Mucosa of rectum (tissue), 2 donors: ENCODE measurements at regions not wholly inside any gene's neighbourhood (a gene's known extent, or its start where the extent isn't known, plus 50 kb on each side); places are given as distances from the start of the nearest gene placed in this dataset.

Experiments
- H3K27ac ChIP-seq, 2 donors: one replicate each; pipeline ENCODE4 v1.7.0; 2013; ENCODE audit warnings: inconsistent platforms in 2 of 2, low read depth in 2 of 2, low read length in 2 of 2
- H3K27me3 ChIP-seq, 2 donors: one replicate each; pipeline ENCODE4 v1.7.0; 2013; ENCODE audit warnings: low read length in 2 of 2; ENCODE audit not compliant: control insufficient read depth in 2 of 2, insufficient read depth in 2 of 2
- H3K36me3 ChIP-seq, 2 donors: one replicate each; pipeline ENCODE4 v1.7.0; 2013; ENCODE audit warnings: low read length in 2 of 2; ENCODE audit not compliant: control insufficient read depth in 2 of 2, insufficient read depth in 2 of 2
- H3K4me1 ChIP-seq, 2 donors: one replicate each; pipeline ENCODE4 v1.7.0; 2013; ENCODE audit warnings: low read length in 2 of 2, mild to moderate bottlenecking in 1 of 2; ENCODE audit not compliant: control insufficient read depth in 2 of 2, insufficient read depth in 2 of 2
- H3K4me3 ChIP-seq, 2 donors: one replicate each; pipeline ENCODE4 v1.7.0; 2013; ENCODE audit warnings: low read length in 2 of 2
- H3K9ac ChIP-seq, 2 donors: one replicate each; pipeline ENCODE4 v1.7.0; 2013; ENCODE audit warnings: low read length in 2 of 2, low read depth in 1 of 2, mild to moderate bottlenecking in 1 of 2
- H3K9me3 ChIP-seq, 2 donors: one replicate each; pipeline ENCODE4 v1.7.0; 2013; ENCODE audit warnings: low read length in 2 of 2; ENCODE audit not compliant: control insufficient read depth in 2 of 2
- donor health status: healthy.
- donor health status: Normal muscosa, but diverticular disease.

DNA sequence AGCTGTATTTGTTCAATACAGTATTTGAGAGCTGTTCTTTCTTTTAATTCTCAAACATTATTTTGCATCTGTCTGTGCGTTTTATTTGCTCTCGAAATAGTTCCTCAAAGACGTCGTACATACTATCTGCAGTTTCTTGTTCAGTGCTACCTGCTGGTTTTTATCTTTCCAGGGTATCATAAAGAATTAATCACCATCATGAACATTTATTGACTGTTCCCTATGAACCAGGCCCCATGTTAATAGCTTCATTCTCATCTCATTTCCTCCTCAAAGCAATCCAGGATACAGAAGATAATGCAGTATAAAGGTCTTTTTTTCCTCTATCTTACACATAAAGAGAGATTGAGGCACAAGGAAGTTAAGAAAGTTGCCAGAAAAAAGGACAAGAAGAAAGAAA lies 211.8 kb downstream of the DACT1 start:
- Histone ChIP-seq H3K36me3 (no peaks in the 10 kb centered on the region), H3K9ac (no peak overlapping the region), H3K27me3 (no peaks in the 10 kb centered on the region), H3K9me3 (no peaks in the 10 kb centered on the region), H3K4me3 (no peak overlapping the region), H3K27ac (no peak overlapping the region), H3K4me1 (no peaks in the 10 kb centered on the region)

DNA sequence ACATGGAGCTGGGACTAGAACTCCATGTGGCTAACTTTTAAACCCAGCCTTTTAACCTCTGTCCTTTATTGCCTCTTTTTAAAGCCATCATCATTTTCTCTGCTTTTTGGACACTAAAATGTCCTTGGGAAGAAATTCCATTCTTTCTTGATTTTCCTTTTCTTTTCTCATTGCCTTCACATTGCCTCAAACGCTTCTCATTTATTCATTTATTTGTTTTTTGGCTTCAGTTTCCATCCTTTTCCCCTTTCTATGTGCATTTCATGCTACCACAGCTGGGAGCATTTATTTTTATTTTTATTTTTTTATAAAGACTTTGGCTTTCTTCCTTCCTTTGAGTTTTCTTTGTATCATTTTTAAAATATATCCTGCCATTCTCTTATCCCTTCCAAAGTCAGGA lies 212.2 kb downstream of the DACT1 start:
- no peak overlapping the region for H3K27ac ChIP-seq
- H3K36me3 ChIP-seq, result no peaks in the 10 kb centered on the region
- H3K27me3 ChIP-seq, result no peaks in the 10 kb centered on the region
- H3K4me3 ChIP-seq, result no peak overlapping the region
- no peaks in the 10 kb centered on the region for H3K4me1 ChIP-seq
- H3K9me3 ChIP-seq, result no peaks in the 10 kb centered on the region
- H3K9ac ChIP-seq, result no peak overlapping the region

GRCh38 chr14:58861586-58861985 lies 223.8 kb downstream of the DACT1 start:
- Histone ChIP-seq H3K4me3 (no peak overlapping the region), H3K4me1 (no peaks in the 10 kb centered on the region), H3K9ac (no peak overlapping the region), H3K9me3 (no peaks in the 10 kb centered on the region), H3K27me3 (no peaks in the 10 kb centered on the region), H3K36me3 (no peaks in the 10 kb centered on the region), H3K27ac (no peak overlapping the region)

DNA sequence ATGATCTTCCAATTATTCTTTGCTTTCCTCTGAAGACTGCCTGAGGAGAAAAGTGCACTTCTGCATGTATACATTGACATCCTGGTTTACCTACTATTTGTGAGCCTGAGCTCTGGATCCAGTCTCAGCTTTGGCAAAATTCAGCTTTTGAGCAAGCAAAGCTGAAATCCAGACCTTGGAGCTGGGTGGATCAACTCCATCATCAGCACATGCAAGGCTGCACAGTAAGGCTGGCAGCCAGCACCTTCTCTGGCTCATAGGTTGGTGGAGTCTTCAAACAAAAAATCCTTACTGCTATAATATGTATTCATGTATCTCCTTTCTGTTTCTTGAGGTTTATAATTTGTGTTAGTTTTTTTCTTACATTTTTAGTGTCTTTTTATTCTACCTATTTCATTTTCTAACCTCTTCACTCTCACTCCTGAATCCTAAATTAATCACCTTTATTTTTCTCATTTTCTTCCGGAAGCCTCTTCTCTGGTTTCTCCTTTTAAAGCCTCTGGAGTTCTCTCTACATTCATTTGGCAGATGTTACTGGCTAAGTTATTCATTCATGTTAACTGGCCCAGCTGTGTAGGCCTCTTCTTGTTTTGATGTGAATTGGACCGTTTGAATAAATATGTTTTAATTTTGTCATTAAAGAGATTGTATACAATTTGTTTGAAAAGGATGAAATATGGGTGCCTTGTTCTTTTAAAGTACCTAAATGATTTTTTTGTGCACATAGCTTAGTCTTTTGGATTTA lies 224.8 kb downstream of the DACT1 start:
- Histone ChIP-seq H3K9me3 (no peaks in the 10 kb centered on the region), H3K9ac (no peak overlapping the region), H3K27ac (no peak overlapping the region), H3K27me3 (no peaks in the 10 kb centered on the region), H3K4me3 (no peak overlapping the region), H3K4me1 (no peaks in the 10 kb centered on the region), H3K36me3 (no peaks in the 10 kb centered on the region)

DNA sequence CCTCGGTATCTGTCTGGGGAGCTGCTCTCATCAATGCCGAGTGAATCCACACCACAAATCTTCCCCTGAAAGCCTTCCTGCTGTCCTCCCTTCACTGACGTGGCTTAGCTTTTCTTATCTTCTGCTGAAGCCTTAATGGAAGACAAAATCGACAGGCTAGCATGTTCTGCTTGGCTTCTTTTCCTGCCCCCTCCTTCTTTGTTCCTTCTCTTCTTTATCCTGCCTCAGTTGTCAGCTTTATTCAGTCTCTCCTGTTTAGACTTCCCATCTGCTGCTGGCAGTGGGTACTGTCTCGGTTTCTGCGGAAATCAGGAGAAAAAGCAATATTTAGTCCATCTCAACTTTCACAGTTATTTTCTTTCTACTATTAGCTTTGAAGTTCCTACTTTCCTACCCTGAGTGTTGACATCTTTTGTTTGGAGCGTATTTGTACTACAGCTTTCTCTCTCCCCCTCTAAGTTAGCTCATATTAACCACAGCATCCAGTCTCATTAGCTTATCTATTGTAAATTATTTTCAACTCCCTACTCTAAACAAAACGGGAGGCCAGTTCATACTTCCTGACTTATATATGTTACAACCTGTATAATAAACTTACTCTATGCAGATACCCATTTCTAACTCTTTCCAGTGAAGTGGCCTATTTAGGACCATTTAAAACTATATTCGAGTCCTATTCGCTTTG lies 226.0 kb downstream of the DACT1 start:
- Histone ChIP-seq H3K36me3 (no peaks in the 10 kb centered on the region), H3K9ac (no peak overlapping the region), H3K9me3 (no peaks in the 10 kb centered on the region), H3K4me1 (no peaks in the 10 kb centered on the region), H3K27ac (no peak overlapping the region), H3K27me3 (no peaks in the 10 kb centered on the region), H3K4me3 (no peak overlapping the region)

DNA sequence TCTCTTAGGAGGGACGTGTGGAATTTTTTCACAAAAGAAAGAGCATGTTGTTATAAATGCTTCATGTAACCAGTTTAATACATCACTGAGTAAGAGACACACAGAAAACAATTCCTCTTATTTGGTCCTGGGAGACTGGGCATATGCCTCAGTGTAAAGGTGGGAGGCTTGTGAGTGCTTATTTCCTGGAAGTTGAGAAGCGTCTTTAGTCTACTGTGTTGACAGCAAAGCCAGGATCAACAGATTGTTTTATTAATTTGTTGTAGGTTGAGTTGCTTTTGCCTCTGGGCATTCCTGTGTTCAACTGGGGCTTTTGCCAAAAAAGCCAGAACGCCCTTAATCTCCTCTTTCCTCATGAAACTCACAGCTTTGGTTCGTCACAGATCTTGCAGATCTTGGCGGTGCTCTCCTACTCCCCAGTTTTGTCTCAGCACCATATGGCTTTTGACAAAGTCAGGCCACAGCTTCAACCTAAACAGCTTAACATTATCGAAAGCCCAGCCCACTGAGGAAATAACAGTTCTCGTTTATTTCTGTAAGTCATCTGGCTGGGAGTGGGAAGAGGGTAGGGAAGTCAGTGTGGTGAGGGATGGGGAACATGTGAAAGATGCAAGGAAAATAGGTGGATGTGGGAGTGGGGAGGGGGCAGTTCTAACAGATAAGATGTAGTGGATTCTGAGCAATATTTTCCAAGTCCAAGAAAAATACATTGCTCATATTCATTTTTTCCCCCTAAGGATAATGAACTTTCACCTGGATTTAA lies 227.2 kb downstream of the DACT1 start:
- no peaks in the 10 kb centered on the region for H3K36me3 ChIP-seq
- H3K4me3 ChIP-seq, result no peak overlapping the region
- H3K27me3 ChIP-seq, result no peaks in the 10 kb centered on the region
- H3K9me3 ChIP-seq, result no peaks in the 10 kb centered on the region
- H3K4me1 ChIP-seq, result no peaks in the 10 kb centered on the region
- H3K9ac ChIP-seq, result no peak overlapping the region
- H3K27ac ChIP-seq, result no peak overlapping the region

- H3K9me3 ChIP-seq, result no peaks in the 10 kb centered on the region
- no peak overlapping the region for H3K9ac ChIP-seq
- H3K27ac ChIP-seq, result no peak overlapping the region
- H3K4me3 ChIP-seq, result no peak overlapping the region
- no peaks in the 10 kb centered on the region for H3K36me3 ChIP-seq
- no peaks in the 10 kb centered on the region for H3K27me3 ChIP-seq
- no peaks in the 10 kb centered on the region for H3K4me1 ChIP-seq
Measured at GRCh38 chr14:58865514-58866281, 227.9 kb downstream of the DACT1 start.

GRCh38 chr14:58866391-58866790 lies 228.6 kb downstream of the DACT1 start:
- no peak overlapping the region for H3K9ac ChIP-seq
- H3K36me3 ChIP-seq, result no peaks in the 10 kb centered on the region
- no peaks in the 10 kb centered on the region for H3K9me3 ChIP-seq
- no peaks in the 10 kb centered on the region for H3K27me3 ChIP-seq
- H3K27ac ChIP-seq, result no peak overlapping the region
- no peak overlapping the region for H3K4me3 ChIP-seq
- no peaks in the 10 kb centered on the region for H3K4me1 ChIP-seq

DNA sequence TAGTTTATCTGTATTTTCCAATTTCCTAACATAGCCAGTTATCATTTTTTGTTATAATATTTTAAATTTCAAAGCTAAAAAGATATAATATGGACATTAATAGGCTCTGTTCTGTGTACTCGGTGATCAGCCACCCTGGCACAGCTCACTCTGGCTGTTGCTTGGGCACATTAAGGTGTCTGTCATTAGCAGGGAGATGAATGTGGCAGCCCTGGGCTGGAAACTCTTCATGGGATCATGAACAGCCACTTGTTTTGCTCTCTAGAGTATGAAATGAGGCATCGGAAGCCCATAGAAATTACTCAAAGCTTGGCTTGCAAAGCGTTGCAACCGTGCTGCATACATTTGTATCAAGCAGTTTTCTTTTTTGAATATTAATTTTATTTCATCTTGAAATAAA lies 233.2 kb downstream of the DACT1 start:
- no peaks in the 10 kb centered on the region for H3K9me3 ChIP-seq
- H3K4me1 ChIP-seq, result no peaks in the 10 kb centered on the region
- H3K36me3 ChIP-seq, result no peaks in the 10 kb centered on the region
- H3K27ac ChIP-seq, result no peak overlapping the region
- H3K9ac ChIP-seq, result no peak overlapping the region
- no peak overlapping the region for H3K4me3 ChIP-seq
- no peaks in the 10 kb centered on the region for H3K27me3 ChIP-seq

DNA sequence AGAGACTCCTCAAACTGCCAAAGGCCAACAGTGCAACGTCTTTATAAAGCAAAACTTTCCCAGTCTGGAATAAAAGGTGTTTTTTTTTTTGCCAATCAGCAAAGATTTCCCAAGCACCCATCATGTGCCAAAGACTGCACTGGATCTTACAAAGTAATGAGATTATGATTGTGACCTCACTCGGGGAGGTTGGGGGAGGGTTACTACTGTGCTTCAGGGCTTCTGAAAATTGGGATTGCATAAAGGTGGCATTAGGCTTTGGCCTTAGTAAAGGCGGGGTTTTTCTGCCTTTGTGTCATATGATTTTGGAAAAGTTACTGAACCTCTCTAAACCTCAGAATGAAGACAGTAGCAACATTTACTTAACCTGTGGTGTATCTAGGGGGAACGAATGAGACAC lies 233.8 kb downstream of the DACT1 start:
- Histone ChIP-seq H3K4me1 (no peaks in the 10 kb centered on the region), H3K9me3 (no peaks in the 10 kb centered on the region), H3K27ac (no peak overlapping the region), H3K27me3 (no peaks in the 10 kb centered on the region), H3K36me3 (no peaks in the 10 kb centered on the region), H3K4me3 (no peak overlapping the region), H3K9ac (no peak overlapping the region)
